ENCODE measurements at regions not wholly inside any gene's neighbourhood (a gene's known extent, or its start where the extent isn't known, plus 50 kb on each side); places are given as distances from the start of the nearest gene placed in this dataset.

DNA sequence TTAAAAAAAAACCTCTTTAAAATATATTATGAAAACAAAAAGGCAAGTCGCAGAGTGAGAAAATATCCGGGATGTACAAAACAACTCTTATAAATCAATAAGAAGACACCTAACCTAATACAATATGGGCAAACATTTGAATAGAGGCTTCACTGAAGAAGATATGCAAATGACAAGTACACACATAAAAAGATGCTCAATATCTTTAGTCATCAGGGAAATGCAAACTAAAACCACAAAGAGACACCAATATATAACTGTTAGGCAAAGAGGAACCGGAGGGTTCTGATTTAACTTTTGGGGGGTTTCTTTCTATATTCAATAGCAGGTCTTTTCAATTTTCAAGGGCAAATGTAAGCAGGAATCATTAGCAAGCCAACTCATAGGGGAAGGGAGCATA is 480.7 kb upstream of the SPTLC3 start:
- WGBS, 2 donors, result 91% methylated on average over 3 of the region's 3 CpGs
- H3K27ac ChIP-seq, result no peak overlapping the region
- H3K36me3 ChIP-seq, result no peaks in the 10 kb centered on the region
- TF ChIP-seq EP300 (IDR thresholded peaks at IDR 0.05) (no peak), POLR2A (IDR thresholded peaks at IDR 0.05) (no peak)
- TF ChIP-seq, protein P1, sequence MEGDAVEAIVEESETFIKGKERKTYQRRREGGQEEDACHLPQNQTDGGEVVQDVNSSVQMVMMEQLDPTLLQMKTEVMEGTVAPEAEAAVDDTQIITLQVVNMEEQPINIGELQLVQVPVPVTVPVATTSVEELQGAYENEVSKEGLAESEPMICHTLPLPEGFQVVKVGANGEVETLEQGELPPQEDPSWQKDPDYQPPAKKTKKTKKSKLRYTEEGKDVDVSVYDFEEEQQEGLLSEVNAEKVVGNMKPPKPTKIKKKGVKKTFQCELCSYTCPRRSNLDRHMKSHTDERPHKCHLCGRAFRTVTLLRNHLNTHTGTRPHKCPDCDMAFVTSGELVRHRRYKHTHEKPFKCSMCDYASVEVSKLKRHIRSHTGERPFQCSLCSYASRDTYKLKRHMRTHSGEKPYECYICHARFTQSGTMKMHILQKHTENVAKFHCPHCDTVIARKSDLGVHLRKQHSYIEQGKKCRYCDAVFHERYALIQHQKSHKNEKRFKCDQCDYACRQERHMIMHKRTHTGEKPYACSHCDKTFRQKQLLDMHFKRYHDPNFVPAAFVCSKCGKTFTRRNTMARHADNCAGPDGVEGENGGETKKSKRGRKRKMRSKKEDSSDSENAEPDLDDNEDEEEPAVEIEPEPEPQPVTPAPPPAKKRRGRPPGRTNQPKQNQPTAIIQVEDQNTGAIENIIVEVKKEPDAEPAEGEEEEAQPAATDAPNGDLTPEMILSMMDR (IDR thresholded peaks at IDR 0.05), result no peak
- no peak for DNase-seq (ENCODE audit: low spot score in 2 of 2)
- H3K4me3 ChIP-seq, result no peak overlapping the region
- no peaks in the 10 kb centered on the region for H3K9me3 ChIP-seq
- no peaks in the 10 kb centered on the region for H3K27me3 ChIP-seq
- no peaks in the 10 kb centered on the region for H3K4me1 ChIP-seq

DNA sequence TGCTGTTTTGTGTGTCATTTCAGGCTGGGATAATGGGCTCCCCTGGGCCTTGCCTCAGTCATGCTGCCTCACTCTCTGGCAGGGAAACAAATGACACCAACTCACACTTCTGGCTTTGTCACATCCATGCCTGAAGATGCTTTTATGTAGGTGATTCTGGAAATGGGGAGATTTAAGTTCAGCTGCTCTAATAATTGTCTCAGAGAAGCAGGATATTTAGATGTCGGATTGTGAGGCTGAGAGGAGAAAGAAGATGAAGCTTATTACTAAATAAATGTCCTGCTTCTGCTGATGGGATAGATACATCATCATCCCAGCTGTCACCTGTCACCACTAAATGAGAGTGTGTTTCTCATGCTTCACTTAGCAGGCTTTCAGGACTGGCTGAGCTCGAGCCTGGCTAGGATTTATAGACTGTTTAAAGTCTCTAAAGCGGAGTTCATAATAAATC is 480.2 kb upstream of the SPTLC3 start:
- no peaks in the 10 kb centered on the region for H3K9me3 ChIP-seq
- no peaks in the 10 kb centered on the region for H3K27me3 ChIP-seq
- H3K36me3 ChIP-seq, result no peaks in the 10 kb centered on the region
- no peak overlapping the region for H3K4me3 ChIP-seq
- no peak overlapping the region for H3K27ac ChIP-seq
- WGBS, 2 donors, result 48 to 53% methylated on average over 3 of the region's 3 CpGs
- TF ChIP-seq EP300 (IDR thresholded peaks at IDR 0.05) (no peak), POLR2A (IDR thresholded peaks at IDR 0.05) (no peak)
- TF ChIP-seq, protein P1 (IDR thresholded peaks at IDR 0.05), result no peak
- no peaks in the 10 kb centered on the region for H3K4me1 ChIP-seq
- DNase-seq (ENCODE audit: low spot score in 2 of 2), result no peak

DNA sequence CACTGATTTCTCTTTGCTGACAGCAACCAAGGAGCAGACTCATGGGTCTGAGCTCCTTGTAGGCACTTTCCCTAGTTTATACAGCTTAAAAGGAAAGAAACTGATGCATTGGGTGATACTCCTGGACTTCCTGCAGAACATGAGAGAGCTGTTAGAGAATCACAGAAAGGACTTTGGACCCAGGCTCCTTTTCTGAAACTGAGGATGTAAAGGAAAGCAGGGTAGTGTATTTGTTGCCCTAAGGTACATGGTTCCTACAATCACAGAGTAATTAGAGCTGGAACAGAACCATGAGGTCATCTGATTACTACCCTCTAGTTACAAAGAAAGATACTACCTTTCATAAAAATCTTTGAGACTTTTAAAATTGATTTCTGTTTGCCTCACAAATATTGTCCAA is 477.1 kb upstream of the SPTLC3 start:
- no peaks in the 10 kb centered on the region for H3K9me3 ChIP-seq
- no peak for DNase-seq (ENCODE audit: low spot score in 2 of 2)
- H3K27ac ChIP-seq, result no peak overlapping the region
- no peak overlapping the region for H3K4me3 ChIP-seq
- no peaks in the 10 kb centered on the region for H3K27me3 ChIP-seq
- no peaks in the 10 kb centered on the region for H3K4me1 ChIP-seq
- H3K36me3 ChIP-seq, result no peaks in the 10 kb centered on the region
- no peak for TF ChIP-seq POLR2A (IDR thresholded peaks at IDR 0.05)

DNA sequence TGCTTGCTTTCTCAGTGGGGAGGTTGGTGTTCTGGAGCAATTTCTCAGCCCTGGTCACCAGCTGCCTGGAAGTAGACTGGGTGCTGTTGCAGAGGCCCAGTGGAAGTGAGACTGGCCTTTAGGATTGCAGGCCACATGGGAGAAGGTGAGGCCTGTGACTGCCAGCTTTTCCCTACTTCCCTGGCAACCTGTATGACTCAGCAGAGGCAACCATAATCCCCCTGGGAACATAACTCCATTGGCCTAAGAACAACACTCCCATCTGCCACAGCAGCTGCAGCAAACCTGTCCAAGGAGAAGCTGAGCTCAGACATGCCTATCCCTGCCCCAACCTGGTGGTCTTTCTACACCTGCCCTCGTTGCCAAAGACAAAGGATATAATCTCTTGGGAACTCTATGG is 473.5 kb upstream of the SPTLC3 start:
- Histone ChIP-seq H3K4me1 (no peaks in the 10 kb centered on the region), H3K36me3 (no peaks in the 10 kb centered on the region), H3K27me3 (no peaks in the 10 kb centered on the region), H3K4me3 (no peak overlapping the region), H3K27ac (no peak overlapping the region), H3K9me3 (peaks cover 0 to 9% (median 0%) of the 10 kb centered on the region in 4 donors)
- WGBS, 2 donors, result 22 to 50% methylated on average over 1 of the region's 1 CpG
- TF ChIP-seq, protein P1 (IDR thresholded peaks at IDR 0.05), result no peak
- no peak for TF ChIP-seq EP300 (IDR thresholded peaks at IDR 0.05)
- no peak for DNase-seq (ENCODE audit: low spot score in 2 of 2)

DNA sequence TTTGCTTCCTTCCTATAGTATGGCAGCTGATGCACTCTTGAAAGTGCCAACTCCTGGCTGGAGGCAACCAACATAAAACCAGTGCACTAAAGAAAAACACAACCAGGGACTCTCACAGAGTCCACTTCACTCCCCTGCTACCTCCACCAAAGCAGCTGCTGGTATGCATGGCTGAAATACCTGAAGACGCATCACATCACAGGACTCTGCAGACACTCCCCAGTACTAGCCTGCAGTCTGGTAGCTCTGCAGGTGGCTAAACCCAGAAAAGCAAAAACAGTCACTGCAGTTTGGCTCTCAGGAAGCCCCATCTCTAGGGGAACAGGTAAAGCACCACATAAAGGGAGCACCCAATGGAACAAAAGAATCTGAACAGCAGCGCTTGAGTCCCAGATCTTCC is 473.0 kb upstream of the SPTLC3 start:
- Histone ChIP-seq H3K4me3 (no peak overlapping the region), H3K27ac (no peak overlapping the region), H3K27me3 (no peaks in the 10 kb centered on the region), H3K36me3 (no peaks in the 10 kb centered on the region), H3K9me3 (peaks cover 0 to 9% (median 0%) of the 10 kb centered on the region in 4 donors), H3K4me1 (no peaks in the 10 kb centered on the region)
- TF ChIP-seq, protein P1 (IDR thresholded peaks at IDR 0.05), result no peak
- TF ChIP-seq POLR2A (IDR thresholded peaks at IDR 0.05) (no peak), EP300 (IDR thresholded peaks at IDR 0.05) (no peak)
- 96 to 100% methylated on average over 2 of the region's 2 CpGs for WGBS, 2 donors
- no peak for DNase-seq (ENCODE audit: low spot score in 2 of 2)

DNA sequence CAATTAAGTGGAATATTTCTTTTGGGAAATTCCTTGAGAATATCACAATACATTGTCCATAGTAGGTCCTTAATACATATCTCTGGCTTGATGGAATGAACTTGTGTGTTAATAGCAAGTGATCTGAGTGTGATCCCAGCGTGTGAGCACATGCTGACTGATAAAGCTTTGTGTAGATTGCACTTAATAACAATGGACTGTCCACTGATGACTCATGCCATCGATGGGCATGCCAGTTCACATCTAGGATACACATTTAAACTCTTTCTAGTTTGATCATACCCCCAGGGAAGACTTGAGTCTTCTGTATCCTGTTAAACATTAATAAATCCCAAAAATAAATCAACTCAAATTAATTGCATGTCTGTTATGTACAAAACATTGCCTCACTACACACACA is 454.3 kb upstream of the SPTLC3 start:
- no peak for TF ChIP-seq EP300 (IDR thresholded peaks at IDR 0.05)
- TF ChIP-seq POLR2A (IDR thresholded peaks at IDR 0.05), result no peak
- TF ChIP-seq, protein P1 (IDR thresholded peaks at IDR 0.05), result no peak
- no peaks in the 10 kb centered on the region for H3K4me1 ChIP-seq

More for the DNA sequence above, 454.3 kb upstream of the SPTLC3 start:
- H3K4me3 ChIP-seq, result no peak overlapping the region
- DNase-seq (ENCODE audit: low spot score in 2 of 2), result no peak
- WGBS, 2 donors, result 47 to 50% methylated on average over 2 of the region's 2 CpGs
- no peaks in the 10 kb centered on the region for H3K36me3 ChIP-seq
- no peaks in the 10 kb centered on the region for H3K27me3 ChIP-seq
- no peak overlapping the region for H3K27ac ChIP-seq
- no peaks in the 10 kb centered on the region for H3K9me3 ChIP-seq

Data from tibial nerve (tissue), 4 donors.